Liver (tissue), 3 donors: ENCODE measurements at regions not wholly inside any gene's neighbourhood (a gene's known extent, or its start where the extent isn't known, plus 50 kb on each side); places are given as distances from the start of the nearest gene placed in this dataset.

Experiments
- FOXA1 ChIP-seq: IDR thresholded peaks from 2 replicates; pipeline ENCODE4 v1.6.1; 2016; ENCODE audit warnings: antibody characterized with exemption
- GABPA ChIP-seq, 2 donors: IDR thresholded peaks in 1 of 2; conservative IDR thresholded peaks in 1 of 2; 2 replicates each; pipeline ENCODE4 v1.6.1; 2016; ENCODE audit warnings: antibody characterized with exemption in 2 of 2, mild to moderate bottlenecking in 1 of 2, moderate library complexity in 1 of 2
- RAD21 ChIP-seq, 2 donors: IDR thresholded peaks; 2 replicates each; pipeline ENCODE4 v1.6.1; 2016; ENCODE audit warnings: antibody characterized with exemption in 2 of 2, mild to moderate bottlenecking in 2 of 2
- TAF1 ChIP-seq: conservative IDR thresholded peaks from 2 replicates; pipeline ENCODE4 v1.6.1; 2016; ENCODE audit warnings: antibody characterized with exemption, mild to moderate bottlenecking
- YY1 ChIP-seq: IDR thresholded peaks from 2 replicates; pipeline ENCODE4 v1.6.1; 2016; ENCODE audit warnings: antibody characterized with exemption, mild to moderate bottlenecking
- TF ChIP-seq, protein P1 (sequence below): fragments of 150-350 bp; IDR thresholded peaks from 2 replicates; pipeline ENCODE4 v1.5.1; 2017; ENCODE audit warnings: improper control_type of control experiment, low read depth, low read length; ENCODE audit not compliant: missing input control
- TF ChIP-seq, protein P2 (sequence below): IDR thresholded peaks from 2 replicates; pipeline ENCODE4 v1.6.1; 2016; ENCODE audit warnings: antibody characterized with exemption
- TF ChIP-seq, protein P3 (sequence below): IDR thresholded peaks from 2 replicates; pipeline ENCODE4 v1.6.1; 2016; ENCODE audit warnings: antibody characterized with exemption, mild to moderate bottlenecking
- donor health status: healthy.
- donor health status: healthy.

DNA sequence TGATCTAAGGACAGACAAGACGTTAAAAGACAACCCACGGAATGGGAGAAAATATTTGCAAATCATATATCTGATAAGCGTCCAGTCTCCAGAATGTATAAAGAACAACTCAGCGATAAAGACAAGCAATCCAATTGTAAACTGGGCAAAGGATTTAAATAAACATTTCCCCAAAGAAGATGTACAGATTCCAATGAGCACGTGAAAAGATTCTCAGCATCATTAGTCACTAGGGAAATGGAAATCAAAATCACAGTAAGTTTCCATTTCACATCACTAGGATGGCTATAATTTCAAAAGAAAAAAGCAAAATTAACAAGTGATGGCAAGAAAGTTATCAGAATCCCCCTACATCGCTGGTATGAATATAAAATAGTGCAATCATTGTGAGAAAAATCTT lies 316.1 kb downstream of the SFMBT2 start:
- TF ChIP-seq, protein P1, sequence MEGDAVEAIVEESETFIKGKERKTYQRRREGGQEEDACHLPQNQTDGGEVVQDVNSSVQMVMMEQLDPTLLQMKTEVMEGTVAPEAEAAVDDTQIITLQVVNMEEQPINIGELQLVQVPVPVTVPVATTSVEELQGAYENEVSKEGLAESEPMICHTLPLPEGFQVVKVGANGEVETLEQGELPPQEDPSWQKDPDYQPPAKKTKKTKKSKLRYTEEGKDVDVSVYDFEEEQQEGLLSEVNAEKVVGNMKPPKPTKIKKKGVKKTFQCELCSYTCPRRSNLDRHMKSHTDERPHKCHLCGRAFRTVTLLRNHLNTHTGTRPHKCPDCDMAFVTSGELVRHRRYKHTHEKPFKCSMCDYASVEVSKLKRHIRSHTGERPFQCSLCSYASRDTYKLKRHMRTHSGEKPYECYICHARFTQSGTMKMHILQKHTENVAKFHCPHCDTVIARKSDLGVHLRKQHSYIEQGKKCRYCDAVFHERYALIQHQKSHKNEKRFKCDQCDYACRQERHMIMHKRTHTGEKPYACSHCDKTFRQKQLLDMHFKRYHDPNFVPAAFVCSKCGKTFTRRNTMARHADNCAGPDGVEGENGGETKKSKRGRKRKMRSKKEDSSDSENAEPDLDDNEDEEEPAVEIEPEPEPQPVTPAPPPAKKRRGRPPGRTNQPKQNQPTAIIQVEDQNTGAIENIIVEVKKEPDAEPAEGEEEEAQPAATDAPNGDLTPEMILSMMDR = no peak
- TF ChIP-seq, protein P2, sequence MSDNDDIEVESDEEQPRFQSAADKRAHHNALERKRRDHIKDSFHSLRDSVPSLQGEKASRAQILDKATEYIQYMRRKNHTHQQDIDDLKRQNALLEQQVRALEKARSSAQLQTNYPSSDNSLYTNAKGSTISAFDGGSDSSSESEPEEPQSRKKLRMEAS = no peak
- TF ChIP-seq, protein P3, sequence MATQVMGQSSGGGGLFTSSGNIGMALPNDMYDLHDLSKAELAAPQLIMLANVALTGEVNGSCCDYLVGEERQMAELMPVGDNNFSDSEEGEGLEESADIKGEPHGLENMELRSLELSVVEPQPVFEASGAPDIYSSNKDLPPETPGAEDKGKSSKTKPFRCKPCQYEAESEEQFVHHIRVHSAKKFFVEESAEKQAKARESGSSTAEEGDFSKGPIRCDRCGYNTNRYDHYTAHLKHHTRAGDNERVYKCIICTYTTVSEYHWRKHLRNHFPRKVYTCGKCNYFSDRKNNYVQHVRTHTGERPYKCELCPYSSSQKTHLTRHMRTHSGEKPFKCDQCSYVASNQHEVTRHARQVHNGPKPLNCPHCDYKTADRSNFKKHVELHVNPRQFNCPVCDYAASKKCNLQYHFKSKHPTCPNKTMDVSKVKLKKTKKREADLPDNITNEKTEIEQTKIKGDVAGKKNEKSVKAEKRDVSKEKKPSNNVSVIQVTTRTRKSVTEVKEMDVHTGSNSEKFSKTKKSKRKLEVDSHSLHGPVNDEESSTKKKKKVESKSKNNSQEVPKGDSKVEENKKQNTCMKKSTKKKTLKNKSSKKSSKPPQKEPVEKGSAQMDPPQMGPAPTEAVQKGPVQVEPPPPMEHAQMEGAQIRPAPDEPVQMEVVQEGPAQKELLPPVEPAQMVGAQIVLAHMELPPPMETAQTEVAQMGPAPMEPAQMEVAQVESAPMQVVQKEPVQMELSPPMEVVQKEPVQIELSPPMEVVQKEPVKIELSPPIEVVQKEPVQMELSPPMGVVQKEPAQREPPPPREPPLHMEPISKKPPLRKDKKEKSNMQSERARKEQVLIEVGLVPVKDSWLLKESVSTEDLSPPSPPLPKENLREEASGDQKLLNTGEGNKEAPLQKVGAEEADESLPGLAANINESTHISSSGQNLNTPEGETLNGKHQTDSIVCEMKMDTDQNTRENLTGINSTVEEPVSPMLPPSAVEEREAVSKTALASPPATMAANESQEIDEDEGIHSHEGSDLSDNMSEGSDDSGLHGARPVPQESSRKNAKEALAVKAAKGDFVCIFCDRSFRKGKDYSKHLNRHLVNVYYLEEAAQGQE = no peak
- TF ChIP-seq RAD21 (IDR thresholded peaks at IDR 0.05) = no peak
- TF ChIP-seq TAF1 = no peak
- no peak for TF ChIP-seq GABPA (IDR thresholded peaks at IDR 0.05 in 1 of 2, conservative IDR thresholded peaks at IDR 0.05 in 1 of 2)
- no peak for TF ChIP-seq FOXA1
- TF ChIP-seq YY1 = no peak
